ENCODE measurements at regions not wholly inside any gene's neighbourhood (a gene's known extent, or its start where the extent isn't known, plus 50 kb on each side); places are given as distances from the start of the nearest gene placed in this dataset.

DNA sequence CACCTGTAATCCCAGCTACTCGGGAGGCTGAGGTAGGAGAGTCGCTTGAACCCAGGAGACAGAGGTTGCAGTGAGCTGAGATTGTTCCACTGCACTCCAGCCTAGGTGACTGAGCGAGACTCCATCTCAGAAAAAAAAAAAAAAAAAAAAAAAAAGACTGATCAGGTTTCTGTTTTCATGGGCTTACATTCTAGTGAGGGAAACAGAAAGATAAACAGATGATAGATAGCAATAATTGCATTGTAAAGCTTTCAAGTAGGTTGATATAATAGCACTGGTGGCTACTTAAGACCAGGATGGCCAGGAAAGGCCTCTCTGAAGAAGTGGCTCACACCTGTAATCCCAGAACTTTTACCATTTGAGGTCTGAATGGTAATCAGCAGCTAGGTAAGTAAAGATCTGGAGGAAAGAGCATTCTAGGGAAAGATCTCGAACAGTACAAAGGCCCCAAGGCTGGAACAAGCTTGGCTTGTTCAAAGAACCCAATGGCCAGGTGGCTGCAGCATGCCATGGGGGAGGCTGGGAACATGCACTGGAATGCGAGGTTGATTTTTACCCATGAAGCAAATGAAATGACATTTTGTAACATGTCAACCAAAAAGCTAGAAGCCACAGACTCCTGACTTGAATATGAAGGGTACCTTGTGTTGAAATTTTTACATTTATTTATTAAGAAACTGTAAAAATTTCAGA is 108.3 kb upstream of the DHX40 start:
- Histone ChIP-seq H3K9me3 (ENCODE audit: control insufficient read depth in 4 of 4, insufficient read depth in 3 of 4, low read length in 3 of 4) (no peaks in the 10 kb centered on the region), H3K9ac (ENCODE audit: insufficient read depth in 1 of 2, low read length in 2 of 2) (no peak overlapping the region), H3K27ac (ENCODE audit: low read depth in 1 of 2, low read length in 1 of 2) (no peak overlapping the region), H3K27me3 (ENCODE audit: control insufficient read depth in 3 of 3, insufficient read depth in 3 of 3, low read length in 2 of 3) (no peaks in the 10 kb centered on the region), H3K36me3 (ENCODE audit: control insufficient read depth in 4 of 4, insufficient read depth in 4 of 4, low read length in 4 of 4) (no peaks in the 10 kb centered on the region), H3K4me1 (ENCODE audit: control insufficient read depth in 5 of 5, insufficient read depth in 5 of 5, low read length in 5 of 5) (peaks cover 0 to 3% (median 0%) of the 10 kb centered on the region in 5 donors), H3K4me3 (no peak overlapping the region)
- 91 to 98% methylated on average over 5 of the region's 5 CpGs for WGBS, 2 donors
- TF ChIP-seq, protein P1, sequence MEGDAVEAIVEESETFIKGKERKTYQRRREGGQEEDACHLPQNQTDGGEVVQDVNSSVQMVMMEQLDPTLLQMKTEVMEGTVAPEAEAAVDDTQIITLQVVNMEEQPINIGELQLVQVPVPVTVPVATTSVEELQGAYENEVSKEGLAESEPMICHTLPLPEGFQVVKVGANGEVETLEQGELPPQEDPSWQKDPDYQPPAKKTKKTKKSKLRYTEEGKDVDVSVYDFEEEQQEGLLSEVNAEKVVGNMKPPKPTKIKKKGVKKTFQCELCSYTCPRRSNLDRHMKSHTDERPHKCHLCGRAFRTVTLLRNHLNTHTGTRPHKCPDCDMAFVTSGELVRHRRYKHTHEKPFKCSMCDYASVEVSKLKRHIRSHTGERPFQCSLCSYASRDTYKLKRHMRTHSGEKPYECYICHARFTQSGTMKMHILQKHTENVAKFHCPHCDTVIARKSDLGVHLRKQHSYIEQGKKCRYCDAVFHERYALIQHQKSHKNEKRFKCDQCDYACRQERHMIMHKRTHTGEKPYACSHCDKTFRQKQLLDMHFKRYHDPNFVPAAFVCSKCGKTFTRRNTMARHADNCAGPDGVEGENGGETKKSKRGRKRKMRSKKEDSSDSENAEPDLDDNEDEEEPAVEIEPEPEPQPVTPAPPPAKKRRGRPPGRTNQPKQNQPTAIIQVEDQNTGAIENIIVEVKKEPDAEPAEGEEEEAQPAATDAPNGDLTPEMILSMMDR (IDR thresholded peaks at IDR 0.05; ENCODE audit: control extremely low read depth, extremely low read depth), result no peak
- DNase-seq, result no peak
- ATAC-seq (ENCODE audit: insufficient read depth, low FRiP score), result no peak

DNA sequence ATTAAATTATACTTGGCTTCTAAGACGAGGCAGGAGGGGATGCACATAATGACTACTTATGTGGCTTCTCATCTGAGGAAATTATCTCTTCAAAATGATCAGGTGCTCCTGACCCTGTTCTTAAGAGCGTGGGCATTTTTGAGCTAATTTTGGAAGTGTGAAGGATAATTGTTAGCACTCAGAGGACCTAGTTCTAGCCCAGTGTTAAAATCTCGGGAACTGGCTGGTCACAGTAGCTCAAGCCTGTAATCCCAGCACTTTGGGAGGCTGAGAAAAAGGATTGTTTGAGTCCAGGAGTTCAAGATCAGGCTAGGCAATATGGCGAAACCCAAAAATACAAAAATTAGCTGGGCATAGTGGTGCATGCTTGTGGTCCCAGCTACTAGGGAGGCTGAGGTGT is 103.0 kb upstream of the DHX40 start:
- WGBS, 2 donors, result 90 to 92% methylated on average over 4 of the region's 4 CpGs
- Histone ChIP-seq H3K9ac (ENCODE audit: insufficient read depth in 1 of 2, low read length in 2 of 2) (no peak overlapping the region), H3K27me3 (ENCODE audit: control insufficient read depth in 3 of 3, insufficient read depth in 3 of 3, low read length in 2 of 3) (no peaks in the 10 kb centered on the region), H3K4me1 (ENCODE audit: control insufficient read depth in 5 of 5, insufficient read depth in 5 of 5, low read length in 5 of 5) (no peaks in the 10 kb centered on the region), H3K36me3 (ENCODE audit: control insufficient read depth in 4 of 4, insufficient read depth in 4 of 4, low read length in 4 of 4) (no peaks in the 10 kb centered on the region), H3K4me3 (no peak overlapping the region), H3K9me3 (ENCODE audit: control insufficient read depth in 4 of 4, insufficient read depth in 3 of 4, low read length in 3 of 4) (no peaks in the 10 kb centered on the region), H3K27ac (ENCODE audit: low read depth in 1 of 2, low read length in 1 of 2) (no peak overlapping the region)
- ATAC-seq (ENCODE audit: insufficient read depth, low FRiP score) (no peak), DNase-seq (no peak)
- TF ChIP-seq, protein P1 (IDR thresholded peaks at IDR 0.05; ENCODE audit: control extremely low read depth, extremely low read depth), result no peak

DNA sequence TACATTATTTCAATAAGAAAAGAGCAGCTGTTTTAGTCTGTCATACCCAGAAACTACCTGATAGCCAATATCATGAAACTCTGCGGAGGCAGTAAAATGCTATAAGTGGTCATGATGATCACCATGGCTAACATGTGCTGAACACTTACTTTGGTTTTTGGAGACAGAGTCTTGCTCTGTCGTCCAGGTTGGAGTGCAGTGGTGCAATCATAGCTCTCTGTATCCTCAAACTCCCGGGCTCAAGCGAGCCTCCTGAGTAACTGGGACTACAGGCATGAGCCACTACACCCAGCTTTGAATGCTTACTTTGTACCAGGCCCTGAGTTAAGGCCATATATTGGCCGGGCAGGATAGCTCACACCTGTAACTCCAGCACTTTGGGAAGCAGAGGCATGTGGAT is 101.2 kb upstream of the DHX40 start:
- Histone ChIP-seq H3K9me3 (ENCODE audit: control insufficient read depth in 4 of 4, insufficient read depth in 3 of 4, low read length in 3 of 4) (no peaks in the 10 kb centered on the region), H3K27ac (ENCODE audit: low read depth in 1 of 2, low read length in 1 of 2) (no peak overlapping the region), H3K9ac (ENCODE audit: insufficient read depth in 1 of 2, low read length in 2 of 2) (no peak overlapping the region), H3K4me3 (no peak overlapping the region), H3K4me1 (ENCODE audit: control insufficient read depth in 5 of 5, insufficient read depth in 5 of 5, low read length in 5 of 5) (no peaks in the 10 kb centered on the region), H3K27me3 (ENCODE audit: control insufficient read depth in 3 of 3, insufficient read depth in 3 of 3, low read length in 2 of 3) (no peaks in the 10 kb centered on the region), H3K36me3 (ENCODE audit: control insufficient read depth in 4 of 4, insufficient read depth in 4 of 4, low read length in 4 of 4) (no peaks in the 10 kb centered on the region)
- 84 to 91% methylated on average over 5 of the region's 5 CpGs for WGBS, 2 donors
- no peak for DNase-seq
- TF ChIP-seq, protein P1 (IDR thresholded peaks at IDR 0.05; ENCODE audit: control extremely low read depth, extremely low read depth), result no peak
- ATAC-seq (ENCODE audit: insufficient read depth, low FRiP score), result no peak

DNA sequence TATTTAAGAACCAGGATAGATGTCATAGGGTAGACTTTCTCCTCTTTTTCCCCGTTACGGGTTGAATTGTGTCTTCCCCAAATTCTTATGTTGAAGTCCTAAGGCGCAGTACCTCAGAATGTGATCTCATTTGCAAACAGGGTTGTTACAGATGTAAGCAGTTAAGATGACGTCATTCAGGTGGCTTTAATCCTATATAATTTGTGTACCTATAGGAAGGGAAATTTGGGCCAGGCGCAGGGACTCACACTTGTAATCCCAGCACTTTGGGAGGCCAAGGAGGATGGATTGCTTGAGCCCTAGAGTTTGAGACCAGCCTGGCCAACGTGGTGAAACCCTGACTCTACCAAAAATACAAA is 99.5 kb upstream of the DHX40 start:
- TF ChIP-seq, protein P1 (IDR thresholded peaks at IDR 0.05; ENCODE audit: control extremely low read depth, extremely low read depth), result no peak
- 92 to 94% methylated on average over 6 of the region's 6 CpGs for WGBS, 2 donors
- Histone ChIP-seq H3K9me3 (ENCODE audit: control insufficient read depth in 4 of 4, insufficient read depth in 3 of 4, low read length in 3 of 4) (no peaks in the 10 kb centered on the region), H3K27ac (ENCODE audit: low read depth in 1 of 2, low read length in 1 of 2) (no peak overlapping the region), H3K4me1 (ENCODE audit: control insufficient read depth in 5 of 5, insufficient read depth in 5 of 5, low read length in 5 of 5) (no peaks in the 10 kb centered on the region), H3K36me3 (ENCODE audit: control insufficient read depth in 4 of 4, insufficient read depth in 4 of 4, low read length in 4 of 4) (no peaks in the 10 kb centered on the region), H3K4me3 (no peak overlapping the region), H3K27me3 (ENCODE audit: control insufficient read depth in 3 of 3, insufficient read depth in 3 of 3, low read length in 2 of 3) (no peaks in the 10 kb centered on the region), H3K9ac (ENCODE audit: insufficient read depth in 1 of 2, low read length in 2 of 2) (no peak overlapping the region)
- ATAC-seq (ENCODE audit: insufficient read depth, low FRiP score) (no peak), DNase-seq (no peak)
